Endodermal cell (in vitro differentiated cells): ENCODE measurements at regions not wholly inside any gene's neighbourhood (a gene's known extent, or its start where the extent isn't known, plus 50 kb on each side); places are given as distances from the start of the nearest gene placed in this dataset.

Source experiments
- DNase-seq: peaks from one replicate; pipeline ENCODE4 v3.0.0-alpha.2; 2017
- H3K27ac ChIP-seq: 2 replicates; pipeline ENCODE4 v1.5.1; 2013; ENCODE audit warnings: mild to moderate bottlenecking, low read depth, low read length, moderate library complexity
- H3K27me3 ChIP-seq: 2 replicates; pipeline ENCODE4 v1.6.1; 2013; ENCODE audit warnings: mild to moderate bottlenecking, low read length, moderate library complexity; ENCODE audit not compliant: insufficient read depth, control insufficient read depth, poor library complexity, severe bottlenecking
- H3K36me3 ChIP-seq: 2 replicates; pipeline ENCODE4 v1.7.0; 2013; ENCODE audit warnings: mild to moderate bottlenecking, low read length, moderate library complexity; ENCODE audit not compliant: control insufficient read depth, insufficient read depth
- H3K4me1 ChIP-seq: one replicate; pipeline ENCODE4 v1.7.0; 2013; ENCODE audit warnings: low read length; ENCODE audit not compliant: control insufficient read depth, insufficient read depth
- H3K4me3 ChIP-seq: 2 replicates; pipeline ENCODE4 v1.5.1; 2013; ENCODE audit warnings: mild to moderate bottlenecking, low read length, moderate library complexity
- H3K9ac ChIP-seq: 2 replicates; pipeline ENCODE4 v1.6.1; 2013; ENCODE audit warnings: mild to moderate bottlenecking, low read length, moderate library complexity; ENCODE audit not compliant: poor library complexity, severe bottlenecking; ENCODE audit errors: extremely low read depth
- H3K9me3 ChIP-seq: 2 replicates; pipeline ENCODE4 v1.6.1; 2013; ENCODE audit warnings: mild to moderate bottlenecking, low read length, moderate library complexity; ENCODE audit not compliant: control insufficient read depth
- H3K27ac Mint-ChIP-seq: 2 replicates; pipeline ENCODE4 v1.8.0; 2020; ENCODE audit warnings: mixed read lengths
- H3K27me3 Mint-ChIP-seq: 2 replicates; pipeline ENCODE4 v1.8.0; 2021; ENCODE audit warnings: mild to moderate bottlenecking, mixed read lengths; ENCODE audit not compliant: insufficient read depth
- H3K36me3 Mint-ChIP-seq: 2 replicates; pipeline ENCODE4 v1.8.0; 2020; ENCODE audit warnings: low read depth, mixed read lengths
- H3K4me1 Mint-ChIP-seq: 2 replicates; pipeline ENCODE4 v1.8.0; 2020; ENCODE audit warnings: mixed read lengths
- H3K4me3 Mint-ChIP-seq: 2 replicates; pipeline ENCODE4 v1.8.0; 2020; ENCODE audit warnings: mild to moderate bottlenecking, moderate library complexity, mixed read lengths
- H3K9me3 Mint-ChIP-seq: 2 replicates; pipeline ENCODE4 v1.8.0; 2020; ENCODE audit warnings: mild to moderate bottlenecking, mixed read lengths
- WGBS, 2 experiments: methylation state at CpG; one replicate each; pipeline versions ENCODE4 v1.1.5 to v1.1.7; 2013; ENCODE audit warnings: missing lambda C conversion rate in 2 of 2, mixed read lengths in 1 of 2; ENCODE audit not compliant: insufficient coverage in 1 of 2, insufficient read length in 1 of 2; 5-methylcytosine and 5-hydroxymethylcytosine counted together
- TF ChIP-seq, protein P1 (sequence below): fragments of 200-600 bp; sonication (generic); conservative IDR thresholded peaks from 2 replicates; pipeline ENCODE4 v1.5.0; 2021; ENCODE audit warnings: antibody characterized with exemption, mild to moderate bottlenecking

DNA sequence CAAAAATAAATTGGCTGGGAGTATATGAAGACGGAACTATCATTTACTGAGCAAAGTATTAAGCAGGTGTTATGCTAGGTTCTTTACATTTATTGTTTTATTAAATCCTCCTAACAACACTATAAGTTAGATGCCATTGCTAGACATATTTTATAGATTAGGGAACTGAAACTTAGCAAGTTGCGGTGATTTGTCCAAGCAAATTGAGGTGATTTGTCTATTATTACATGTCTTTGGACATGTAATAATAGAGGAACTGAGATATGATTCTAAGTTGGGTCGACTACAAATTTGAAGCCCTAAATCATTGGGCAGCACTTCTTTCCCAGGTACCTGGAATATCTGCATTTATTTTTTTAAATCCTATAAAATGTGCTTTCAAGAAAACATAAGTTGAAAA is 429.9 kb downstream of the GABRG2 start:
- DNase-seq: no peak
- H3K27me3 Mint-ChIP-seq: peaks cover 2% of the 10 kb centered on the region
- peaks cover 2% of the 10 kb centered on the region for H3K4me1 Mint-ChIP-seq
- H3K9me3 Mint-ChIP-seq: no peaks in the 10 kb centered on the region
- no peaks in the 10 kb centered on the region for H3K9me3 ChIP-seq
- H3K36me3 Mint-ChIP-seq: no peaks in the 10 kb centered on the region
- TF ChIP-seq, protein P1, sequence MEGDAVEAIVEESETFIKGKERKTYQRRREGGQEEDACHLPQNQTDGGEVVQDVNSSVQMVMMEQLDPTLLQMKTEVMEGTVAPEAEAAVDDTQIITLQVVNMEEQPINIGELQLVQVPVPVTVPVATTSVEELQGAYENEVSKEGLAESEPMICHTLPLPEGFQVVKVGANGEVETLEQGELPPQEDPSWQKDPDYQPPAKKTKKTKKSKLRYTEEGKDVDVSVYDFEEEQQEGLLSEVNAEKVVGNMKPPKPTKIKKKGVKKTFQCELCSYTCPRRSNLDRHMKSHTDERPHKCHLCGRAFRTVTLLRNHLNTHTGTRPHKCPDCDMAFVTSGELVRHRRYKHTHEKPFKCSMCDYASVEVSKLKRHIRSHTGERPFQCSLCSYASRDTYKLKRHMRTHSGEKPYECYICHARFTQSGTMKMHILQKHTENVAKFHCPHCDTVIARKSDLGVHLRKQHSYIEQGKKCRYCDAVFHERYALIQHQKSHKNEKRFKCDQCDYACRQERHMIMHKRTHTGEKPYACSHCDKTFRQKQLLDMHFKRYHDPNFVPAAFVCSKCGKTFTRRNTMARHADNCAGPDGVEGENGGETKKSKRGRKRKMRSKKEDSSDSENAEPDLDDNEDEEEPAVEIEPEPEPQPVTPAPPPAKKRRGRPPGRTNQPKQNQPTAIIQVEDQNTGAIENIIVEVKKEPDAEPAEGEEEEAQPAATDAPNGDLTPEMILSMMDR: no peak
- no peak overlapping the region for H3K4me3 ChIP-seq
- WGBS, 2 experiments: 74 to 83% methylated on average over 1 to 2 of the region's 3 CpGs
- H3K9ac ChIP-seq: no peak overlapping the region
- no peaks in the 10 kb centered on the region for H3K27me3 ChIP-seq
- H3K27ac ChIP-seq: no peak overlapping the region
- no peaks in the 10 kb centered on the region for H3K4me1 ChIP-seq
- no peaks in the 10 kb centered on the region for H3K36me3 ChIP-seq
- no peak overlapping the region for H3K27ac Mint-ChIP-seq
- no peak overlapping the region for H3K4me3 Mint-ChIP-seq

DNA sequence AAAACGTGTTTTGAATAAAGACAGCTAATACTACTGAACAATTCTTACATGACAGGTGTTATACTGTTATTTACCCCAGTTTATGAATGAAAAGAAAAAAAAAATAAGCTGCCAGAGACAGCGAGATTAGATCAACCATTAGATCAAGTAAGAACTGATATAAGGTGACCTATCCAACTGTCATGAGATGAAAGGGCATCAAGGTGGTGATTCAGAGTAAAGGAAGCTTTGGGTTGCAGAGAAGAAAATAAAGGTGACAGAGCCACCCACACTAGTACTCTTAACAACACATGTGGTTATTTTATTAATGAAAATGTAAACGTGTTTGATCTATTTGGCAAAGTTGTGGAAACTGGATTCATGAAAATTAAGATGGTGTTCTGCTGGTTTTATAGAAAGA is 435.2 kb downstream of the GABRG2 start:
- TF ChIP-seq, protein P1: no peak
- H3K36me3 ChIP-seq: no peaks in the 10 kb centered on the region
- no peaks in the 10 kb centered on the region for H3K9me3 ChIP-seq
- no peak overlapping the region for H3K4me3 Mint-ChIP-seq
- no peaks in the 10 kb centered on the region for H3K36me3 Mint-ChIP-seq
- H3K4me3 ChIP-seq: no peak overlapping the region
- H3K27me3 ChIP-seq: no peaks in the 10 kb centered on the region
- WGBS, 2 experiments: 89 to 100% methylated on average over 1 to 3 of the region's 3 CpGs
- no peaks in the 10 kb centered on the region for H3K4me1 ChIP-seq
- DNase-seq: no peak
- peaks cover 2% of the 10 kb centered on the region for H3K4me1 Mint-ChIP-seq
- no peak overlapping the region for H3K27ac Mint-ChIP-seq
- peaks cover 2% of the 10 kb centered on the region for H3K27me3 Mint-ChIP-seq
- no peak overlapping the region for H3K27ac ChIP-seq
- H3K9me3 Mint-ChIP-seq: no peaks in the 10 kb centered on the region
- H3K9ac ChIP-seq: no peak overlapping the region

DNA sequence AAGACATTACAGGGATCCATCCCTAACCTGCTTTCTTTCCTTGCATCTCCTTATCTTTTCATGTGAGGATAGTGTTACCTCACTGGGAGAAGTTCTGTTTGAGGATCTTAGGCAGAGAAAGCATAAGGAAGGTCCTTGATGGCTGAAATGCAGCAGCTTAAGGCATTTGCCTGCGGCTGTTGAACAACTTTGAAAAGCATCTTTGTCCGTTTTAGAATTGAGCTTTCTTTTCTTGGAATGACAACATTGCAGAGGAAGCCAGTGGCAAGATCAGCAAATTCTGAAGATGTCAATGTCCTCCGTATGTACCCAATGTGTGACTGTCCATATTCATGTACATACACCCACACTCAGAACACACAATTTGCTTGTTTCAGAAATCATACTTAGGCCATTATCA is 436.2 kb downstream of the GABRG2 start:
- TF ChIP-seq, protein P1: no peak
- Mint-ChIP-seq H3K36me3 (no peaks in the 10 kb centered on the region), H3K27me3 (peaks cover 2% of the 10 kb centered on the region), H3K4me1 (peaks cover 2% of the 10 kb centered on the region), H3K9me3 (no peaks in the 10 kb centered on the region), H3K27ac (no peak overlapping the region), H3K4me3 (no peak overlapping the region)
- no peaks in the 10 kb centered on the region for H3K9me3 ChIP-seq
- H3K27me3 ChIP-seq: no peaks in the 10 kb centered on the region
- 93 to 97% methylated on average over 2 to 3 of the region's 3 CpGs for WGBS, 2 experiments
- H3K4me3 ChIP-seq: no peak overlapping the region
- H3K27ac ChIP-seq: no peak overlapping the region
- no peak overlapping the region for H3K9ac ChIP-seq
- H3K4me1 ChIP-seq: no peaks in the 10 kb centered on the region
- no peaks in the 10 kb centered on the region for H3K36me3 ChIP-seq
- DNase-seq: no peak
